T-cell (primary cell): ENCODE measurements at regions not wholly inside any gene's neighbourhood (a gene's known extent, or its start where the extent isn't known, plus 50 kb on each side); places are given as distances from the start of the nearest gene placed in this dataset.

Experiments used
- ATAC-seq, 4 experiments: fragments of 200-7000 bp in 3 of 4; fragments of 150-1000 bp in 1 of 4; cut with Tn5 transposase; replicated peaks in 1 of 4; 1 replicate in 3 of 4; 2 replicates in 1 of 4; pipeline ENCODE4 v1.10.0; 2021; ENCODE audit warnings: moderate library complexity in 3 of 4, mild to moderate bottlenecking in 2 of 4, moderate number of reproducible peaks in 1 of 4
- CTCF ChIA-PET, 2 donors: fragments of 300-600 bp; sonication (Branson Sonifier 250); formaldehyde crosslinking; loops; one replicate each; lab custom pipeline; 2022; ENCODE audit warnings: antibody characterized with exemption in 2 of 2; lab: Charles Lee
- POLR2A ChIA-PET, 2 donors: fragments of 300-600 bp; sonication (Branson Sonifier 250); formaldehyde crosslinking; loops; one replicate each; lab custom pipeline; 2022; ENCODE audit warnings: antibody characterized with exemption in 2 of 2; lab: Charles Lee
- DNase-seq, 35 experiments: peaks; one replicate each; pipeline versions ENCODE4 v3.0.0 to v3.0.0-alpha.2; 2013 to 2023
- H3K27ac ChIP-seq: one replicate; pipeline ENCODE4 v1.5.1; 2013; ENCODE audit warnings: low read length
- H3K27me3 ChIP-seq, 2 experiments: replicated peaks in 1 of 2; 1 replicate in 1 of 2; 2 replicates in 1 of 2; pipeline versions ENCODE4 v1.6.1 to v1.7.0; 2013; ENCODE audit warnings: low read length in 1 of 2, mixed read lengths in 1 of 2; ENCODE audit not compliant: control insufficient read depth in 2 of 2, insufficient read depth in 2 of 2; ENCODE audit errors: extremely low read depth in 1 of 2
- H3K36me3 ChIP-seq, 2 donors: 1 replicate in 1 of 2; 2 replicates in 1 of 2; pipeline versions ENCODE4 v1.6.1 to v1.7.0; 2013; ENCODE audit warnings: low read length in 1 of 2; ENCODE audit not compliant: control insufficient read depth in 2 of 2, insufficient read depth in 1 of 2; ENCODE audit errors: extremely low read depth in 1 of 2
- H3K4me1 ChIP-seq, 2 experiments: 1 replicate in 1 of 2; 2 replicates in 1 of 2; pipeline versions ENCODE4 v1.6.1 to v1.7.0; 2013; ENCODE audit warnings: low read length in 2 of 2, mixed read lengths in 1 of 2; ENCODE audit not compliant: insufficient read depth in 2 of 2, control insufficient read depth in 1 of 2; ENCODE audit errors: extremely low read depth in 1 of 2
- H3K4me3 ChIP-seq, 2 donors: 1 replicate in 1 of 2; 2 replicates in 1 of 2; pipeline versions ENCODE4 v1.5.1 to v1.7.0; 2013; ENCODE audit warnings: mild to moderate bottlenecking in 2 of 2, low read length in 1 of 2, moderate library complexity in 1 of 2; ENCODE audit not compliant: control insufficient read depth in 1 of 2; ENCODE audit errors: extremely low read depth in 1 of 2
- H3K9me3 ChIP-seq: 2 replicates; pipeline ENCODE4 v1.7.0; 2013
- H3K27ac Mint-ChIP-seq, 2 donors: one replicate each; pipeline ENCODE4 v1.8.0; 2020 to 2021; ENCODE audit warnings: mild to moderate bottlenecking in 2 of 2, mixed read lengths in 2 of 2
- H3K27me3 Mint-ChIP-seq, 2 donors: one replicate each; pipeline ENCODE4 v1.8.0; 2021 to 2022; ENCODE audit warnings: mixed read lengths in 2 of 2
- H3K36me3 Mint-ChIP-seq: one replicate; pipeline ENCODE4 v1.8.0; 2021; ENCODE audit warnings: mixed read lengths
- H3K4me1 Mint-ChIP-seq, 3 donors: one replicate each; pipeline ENCODE4 v1.8.0; 2020 to 2022; ENCODE audit warnings: mixed read lengths in 3 of 3, mild to moderate bottlenecking in 1 of 3
- H3K4me3 Mint-ChIP-seq, 3 donors: one replicate each; pipeline ENCODE4 v1.8.0; 2020 to 2022; ENCODE audit warnings: mild to moderate bottlenecking in 3 of 3, mixed read lengths in 3 of 3, moderate library complexity in 3 of 3
- H3K9me3 Mint-ChIP-seq, 3 donors: one replicate each; pipeline ENCODE4 v1.8.0; 2020 to 2022; ENCODE audit warnings: mixed read lengths in 3 of 3
- WGBS: methylation state at CpG from one replicate; pipeline ENCODE4 v1.1.5; 2013; ENCODE audit warnings: missing lambda C conversion rate; ENCODE audit not compliant: insufficient coverage; 5-methylcytosine and 5-hydroxymethylcytosine counted together

DNA sequence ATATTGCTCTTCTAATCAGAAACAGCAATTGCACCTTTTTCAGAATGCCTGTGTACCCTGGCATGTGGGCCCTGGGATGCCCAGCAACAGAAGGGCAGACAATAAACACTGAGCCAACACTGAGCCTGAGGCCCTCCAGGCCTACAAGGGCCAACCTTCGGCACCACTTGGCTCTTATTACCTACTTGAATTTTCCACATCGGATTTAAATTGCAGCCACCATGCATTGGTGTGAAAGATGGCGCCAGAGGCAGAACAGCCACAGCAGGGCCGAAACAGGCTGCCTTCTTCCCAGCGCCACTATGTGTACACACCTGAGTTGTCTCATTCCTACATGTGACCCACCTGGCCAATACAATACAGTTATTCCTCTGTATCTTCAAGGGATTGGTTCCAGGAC, 51.4 kb upstream of the EZH2 start:
- ATAC-seq (no peak), DNase-seq (no peak)
- Mint-ChIP-seq H3K4me3 (no peak overlapping the region), H3K36me3 (no peaks in the 10 kb centered on the region), H3K27me3 (no peaks in the 10 kb centered on the region), H3K9me3 (no peaks in the 10 kb centered on the region), H3K4me1 (peaks cover 11 to 22% (median 13%) of the 10 kb centered on the region in 3 donors), H3K27ac (no peak overlapping the region)
- H3K27me3 ChIP-seq: no peaks in the 10 kb centered on the region
- H3K4me1 ChIP-seq: peaks cover 0 to 12% of the 10 kb centered on the region in 2 experiments
- no peaks in the 10 kb centered on the region for H3K36me3 ChIP-seq
- no peak overlapping the region for H3K27ac ChIP-seq
- ChIA-PET POLR2A (no interaction called here), CTCF (no interaction called here)
- WGBS: 100% methylated on average over 4 of the region's 5 CpGs
- H3K9me3 ChIP-seq: no peaks in the 10 kb centered on the region
- no peak overlapping the region for H3K4me3 ChIP-seq
